ENCODE measurements at regions not wholly inside any gene's neighbourhood (a gene's known extent, or its start where the extent isn't known, plus 50 kb on each side); places are given as distances from the start of the nearest gene placed in this dataset.
"Not testable (repeated sequence)": the region's sequence is repeated elsewhere in the genome, so short reads cannot be mapped to it uniquely, and the experiment has no call there.

DNA sequence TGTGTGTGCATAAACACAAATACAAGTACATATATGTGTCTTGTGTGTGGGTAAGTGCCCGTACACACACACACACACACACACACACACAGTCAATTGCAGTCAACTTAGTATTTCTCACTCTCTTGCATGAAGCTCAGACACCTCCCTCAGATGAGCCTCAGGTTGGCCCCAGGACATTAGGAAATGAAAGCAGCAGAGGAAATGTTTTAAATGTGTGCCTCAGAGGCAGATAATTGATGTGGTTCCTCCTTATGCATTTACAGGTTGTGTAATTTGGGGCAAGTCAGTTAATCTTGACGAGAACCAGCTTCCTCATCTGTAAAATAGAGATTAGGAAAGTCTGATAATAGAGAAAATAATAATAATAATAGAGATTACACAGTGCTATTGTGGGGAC, 814.0 kb upstream of the ID2 start:
- no peak for DNase-seq (ENCODE audit: low spot score)
- intact Hi-C loops (cut with DNase I), result no loop called here

DNA sequence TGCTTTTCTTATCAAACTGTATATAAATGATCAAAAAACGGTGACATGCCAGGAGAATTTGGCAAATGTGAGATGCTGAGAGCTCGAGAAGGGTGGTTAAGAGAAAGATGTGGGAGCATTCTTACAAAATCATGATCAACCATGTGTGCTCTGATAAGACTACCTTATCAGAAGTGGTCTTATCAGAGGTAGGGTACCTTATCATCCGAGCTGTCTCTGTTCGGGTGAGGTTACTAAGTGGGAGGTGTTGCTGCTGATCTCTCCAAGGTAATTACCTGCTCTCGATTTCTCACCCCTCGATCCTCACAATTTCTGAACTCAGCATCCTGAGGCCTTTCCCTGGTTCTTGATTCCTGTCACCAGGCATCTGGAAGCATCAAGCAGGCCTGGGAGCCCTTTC, 813.0 kb upstream of the ID2 start:
- intact Hi-C loops (cut with DNase I), result no loop called here

DNA sequence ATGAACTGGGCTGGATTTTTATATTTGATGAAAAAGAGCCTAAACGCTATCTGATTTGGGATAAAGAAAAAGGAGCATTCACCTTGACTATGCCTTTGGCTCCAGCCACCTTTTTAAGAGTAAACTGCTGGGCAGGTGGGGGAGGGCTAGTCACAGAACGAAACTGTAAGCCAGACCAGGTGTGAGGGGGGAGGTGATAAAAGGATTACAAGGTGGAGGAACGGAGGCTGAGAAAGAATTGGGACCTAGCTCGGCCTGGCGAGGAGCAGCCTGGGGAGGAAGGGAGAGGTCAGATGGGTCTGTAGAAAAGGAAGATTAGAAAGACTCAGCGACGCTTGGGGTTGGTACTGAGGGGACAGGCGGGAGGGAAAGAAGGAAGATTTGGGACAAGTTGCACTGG, 805.4 kb upstream of the ID2 start:
- DNase-seq (ENCODE audit: low spot score); intact Hi-C loops (cut with DNase I): not testable (repeated sequence)

More for the DNA sequence above, 813.0 kb upstream of the ID2 start:
- no peak for DNase-seq (ENCODE audit: low spot score)

DNA sequence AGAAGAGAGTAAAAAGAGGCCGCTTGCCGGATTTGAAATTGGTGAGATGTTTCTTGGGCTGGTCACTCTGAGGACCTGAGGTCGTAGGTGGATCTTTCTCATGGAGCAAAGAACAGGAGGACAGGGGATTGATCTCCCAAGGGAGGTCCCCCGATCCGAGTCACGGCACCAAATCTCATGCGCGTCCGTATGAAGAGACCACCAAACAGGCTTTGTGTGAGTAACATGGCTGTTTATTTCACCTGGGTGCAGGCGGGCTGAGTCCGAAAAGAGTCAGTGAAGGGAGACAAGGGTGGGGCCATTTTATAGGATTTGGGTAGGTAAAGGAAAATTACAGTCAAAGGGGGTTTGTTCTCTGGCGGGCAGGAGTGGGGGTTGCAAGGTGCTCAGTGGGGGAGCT, 803.6 kb upstream of the ID2 start:
- DNase-seq (ENCODE audit: low spot score); intact Hi-C loops (cut with DNase I): not testable (repeated sequence)

DNA sequence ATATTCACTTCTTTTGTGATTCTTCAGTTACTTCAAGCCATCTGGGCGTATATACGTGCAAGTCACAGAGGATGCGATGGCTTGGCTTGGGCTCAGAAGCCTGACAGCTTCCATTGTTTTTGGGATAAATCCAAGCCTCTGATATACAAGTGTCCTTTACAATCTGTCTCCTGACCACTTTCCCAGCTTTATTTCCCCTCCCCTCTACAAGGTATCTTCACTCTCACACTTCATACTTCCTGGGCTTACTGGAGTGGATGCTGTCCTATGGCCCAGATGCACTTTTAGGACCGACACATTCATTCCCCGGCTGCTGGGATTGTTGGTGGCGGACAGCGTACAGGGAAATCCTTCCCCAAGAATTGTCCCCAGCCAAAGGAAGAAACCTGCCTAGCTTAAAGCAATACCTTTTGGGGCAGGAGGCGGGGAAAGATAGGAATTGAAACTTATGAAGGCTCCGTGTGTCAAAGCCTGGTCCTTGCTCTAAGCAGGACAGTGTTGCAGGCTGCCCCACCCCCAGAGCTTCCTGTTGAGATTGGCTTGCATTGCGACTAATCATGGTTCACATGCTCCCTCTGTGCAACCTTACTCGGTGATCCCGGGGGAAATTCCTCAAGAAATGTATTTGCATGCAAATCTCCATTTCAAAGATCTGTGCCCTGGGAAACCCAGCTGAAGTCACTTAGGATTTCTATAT, 802.9 kb upstream of the ID2 start:
- no peak for DNase-seq (ENCODE audit: low spot score)

DNA sequence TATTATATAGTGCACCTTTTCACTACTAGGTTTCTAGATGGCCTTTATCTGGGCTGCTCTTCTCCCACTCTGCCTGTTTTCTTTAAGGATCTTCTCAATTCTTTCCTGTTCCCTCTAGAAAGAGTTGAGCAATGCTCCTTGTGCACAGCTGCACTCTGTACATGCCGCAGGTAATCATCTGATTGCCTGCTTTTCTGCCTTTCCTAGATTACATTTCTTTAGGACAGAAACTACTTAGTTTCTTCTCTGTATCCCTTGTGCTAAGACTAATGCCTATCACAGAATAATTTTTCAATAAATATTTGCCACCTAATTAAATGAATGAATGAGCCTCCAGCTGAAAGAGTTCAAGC, 802.4 kb upstream of the ID2 start:
- intact Hi-C loops (cut with DNase I), result no loop called here
- no peak for DNase-seq (ENCODE audit: low spot score)

More for the DNA sequence above, 802.9 kb upstream of the ID2 start:
- intact Hi-C loops (cut with DNase I), result no loop called here

DNA sequence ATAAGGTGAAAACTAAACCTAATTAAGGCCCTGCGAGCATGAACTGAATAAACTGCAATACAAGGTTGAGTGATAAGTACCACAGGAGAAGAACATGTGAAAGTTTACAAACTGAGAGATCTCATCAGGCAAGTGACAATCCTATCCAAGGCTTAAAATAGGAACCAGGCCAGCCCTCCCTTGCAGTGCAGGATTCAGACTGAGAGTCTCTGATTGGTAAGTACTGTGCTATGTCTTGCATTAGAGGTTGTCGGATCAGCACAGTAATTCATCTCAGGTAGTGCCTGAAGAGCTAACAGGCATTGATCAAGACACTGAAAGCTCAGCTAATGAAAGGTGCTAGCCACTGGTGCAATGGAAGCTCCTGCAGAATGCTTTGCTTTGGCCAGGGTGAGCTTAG, 801.7 kb upstream of the ID2 start:
- DNase-seq (ENCODE audit: low spot score), result no peak
- intact Hi-C loops (cut with DNase I), result no loop called here

DNA sequence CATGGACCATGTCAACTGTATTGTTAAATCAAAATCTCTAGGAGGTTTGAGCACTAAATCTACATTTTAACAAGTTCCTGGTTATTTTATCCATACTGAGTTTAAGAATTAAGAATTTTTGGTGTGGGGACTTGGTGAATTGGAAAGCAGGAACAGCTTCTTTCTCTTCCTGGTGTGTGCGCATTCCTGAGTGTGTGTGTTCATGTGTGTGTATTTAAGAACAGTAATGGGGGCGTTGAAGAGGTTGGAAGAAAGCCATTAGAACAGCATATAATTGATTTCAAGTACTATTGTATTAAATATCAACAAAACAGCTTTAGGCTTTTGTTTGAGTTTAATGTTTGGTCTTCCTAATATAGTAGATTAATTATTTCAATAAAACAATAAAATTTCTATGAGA, 801.3 kb upstream of the ID2 start:
- DNase-seq (ENCODE audit: low spot score), result no peak
- intact Hi-C loops (cut with DNase I), result no loop called here

DNA sequence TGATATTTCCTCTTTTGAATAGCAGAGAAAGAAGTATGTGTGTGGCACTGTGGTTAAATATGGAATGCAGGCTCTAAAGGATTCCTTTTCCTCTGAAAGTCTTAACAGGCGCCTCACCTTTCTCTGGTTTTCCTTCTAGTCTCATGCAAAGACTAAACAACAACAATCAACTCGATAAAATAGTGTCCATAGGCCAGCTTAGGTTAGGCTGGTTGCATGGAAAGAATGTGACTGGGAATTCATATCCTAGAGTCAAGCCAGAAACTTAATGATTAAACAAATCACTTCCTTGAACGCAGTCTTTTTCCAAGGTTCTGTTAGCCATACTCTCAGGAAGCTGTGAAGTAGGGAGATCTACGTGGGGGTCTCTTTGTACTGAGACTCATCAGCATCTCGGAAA, 800.8 kb upstream of the ID2 start:
- intact Hi-C loops (cut with DNase I), result no loop called here
- no peak for DNase-seq (ENCODE audit: low spot score)

DNA sequence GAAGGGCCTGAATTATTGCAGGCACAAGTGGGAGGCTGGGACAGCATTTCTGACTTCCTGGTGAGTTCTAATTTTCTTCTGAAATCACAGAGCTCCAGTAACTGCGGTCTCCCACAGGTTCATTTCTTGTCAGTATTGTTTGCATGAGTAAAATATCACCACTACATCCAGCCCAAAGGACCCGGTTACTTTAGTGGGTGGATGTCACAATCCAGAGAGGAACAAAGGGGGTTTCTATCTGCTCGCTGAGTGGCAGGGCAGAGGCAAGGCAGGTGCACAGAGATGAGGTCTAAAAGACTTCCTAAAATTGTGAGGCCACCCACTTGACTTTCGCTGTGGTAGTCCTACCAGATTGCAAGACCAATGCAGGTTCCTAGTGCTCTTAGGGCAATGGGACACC, 800.4 kb upstream of the ID2 start:
- DNase-seq (ENCODE audit: low spot score), result no peak
- intact Hi-C loops (cut with DNase I), result no loop called here

DNA sequence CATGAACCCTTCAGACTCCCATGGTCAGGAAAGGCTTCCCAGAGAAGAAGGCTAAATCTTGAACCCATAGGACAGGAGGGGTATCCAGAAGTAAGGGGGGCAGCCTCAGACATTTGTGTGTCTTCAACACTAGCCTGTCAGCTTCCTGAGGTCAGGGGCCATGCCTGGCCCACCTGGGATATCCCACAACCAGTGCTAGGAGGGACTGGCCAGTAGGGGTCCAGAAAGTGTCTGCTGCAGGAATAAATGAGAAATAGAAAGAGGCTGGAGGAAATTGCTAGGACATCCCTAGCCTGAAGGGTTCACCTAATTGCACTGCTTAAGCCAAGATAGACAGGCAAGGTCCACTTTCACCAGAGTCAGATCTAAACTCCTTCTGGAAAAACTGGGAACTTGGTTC, 799.6 kb upstream of the ID2 start:
- DNase-seq (ENCODE audit: low spot score), result no peak
- intact Hi-C loops (cut with DNase I), result no loop called here

DNA sequence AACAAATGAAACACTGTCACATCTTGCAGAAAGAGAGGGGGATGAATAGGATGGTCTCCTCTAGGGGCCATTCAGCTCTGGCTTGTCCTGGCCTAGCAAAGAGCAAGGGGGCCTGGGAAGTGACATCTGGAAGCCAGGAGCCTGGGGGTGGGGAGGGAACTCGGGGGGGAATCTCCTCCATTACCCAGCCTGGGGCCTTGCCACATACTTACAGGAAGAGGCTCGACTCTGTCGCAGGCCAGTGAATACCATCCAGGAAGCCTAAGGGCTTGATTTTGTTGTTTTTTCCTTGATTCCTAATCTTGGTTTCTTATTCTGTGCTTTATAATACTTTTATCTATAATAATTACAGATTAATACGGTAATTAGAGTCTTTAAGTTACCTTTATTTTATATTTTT, 797.5 kb upstream of the ID2 start:
- DNase-seq (ENCODE audit: low spot score), result no peak
- intact Hi-C loops (cut with DNase I), result no loop called here

DNA sequence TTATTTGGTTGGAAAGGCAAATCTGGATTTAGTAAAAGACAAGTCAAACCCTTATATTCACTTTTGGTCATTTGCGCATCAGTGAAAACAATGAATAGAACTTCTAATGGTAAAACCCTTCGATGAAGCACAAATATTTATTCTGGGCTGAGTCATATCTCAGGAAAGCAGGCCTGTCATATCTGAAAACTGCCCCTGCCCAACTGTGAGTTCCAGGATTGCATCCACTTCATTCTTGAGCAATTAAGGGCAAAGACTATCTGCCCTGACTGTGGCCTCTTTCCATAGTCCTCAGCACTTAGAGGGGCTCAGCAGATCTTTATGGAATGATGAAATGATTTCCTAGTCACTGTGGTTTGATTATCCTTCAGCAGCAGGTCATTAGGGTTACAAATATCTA, 795.2 kb upstream of the ID2 start:
- intact Hi-C loops (cut with DNase I), result no loop called here
- DNase-seq (ENCODE audit: low spot score), result no peak

DNA sequence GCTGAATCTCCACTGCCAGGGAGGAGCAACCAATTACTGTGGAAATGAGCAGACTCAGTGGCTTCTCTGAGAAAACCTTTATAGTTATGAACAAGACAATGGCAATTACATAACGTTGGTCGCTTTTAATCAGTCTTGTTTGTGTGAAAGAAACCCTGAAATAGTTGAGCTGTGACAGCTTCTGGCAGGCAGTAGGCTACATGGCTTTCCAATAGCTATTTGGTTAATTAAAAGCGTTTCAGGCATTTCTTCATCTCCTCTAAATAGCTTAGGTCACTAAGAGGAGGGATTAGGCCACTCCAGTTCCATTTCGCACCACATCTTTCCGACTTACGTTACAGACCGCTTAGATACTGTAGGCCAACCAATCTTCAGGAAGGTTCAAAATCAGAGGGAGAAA, 794.4 kb upstream of the ID2 start:
- no peak for DNase-seq (ENCODE audit: low spot score)

DNA sequence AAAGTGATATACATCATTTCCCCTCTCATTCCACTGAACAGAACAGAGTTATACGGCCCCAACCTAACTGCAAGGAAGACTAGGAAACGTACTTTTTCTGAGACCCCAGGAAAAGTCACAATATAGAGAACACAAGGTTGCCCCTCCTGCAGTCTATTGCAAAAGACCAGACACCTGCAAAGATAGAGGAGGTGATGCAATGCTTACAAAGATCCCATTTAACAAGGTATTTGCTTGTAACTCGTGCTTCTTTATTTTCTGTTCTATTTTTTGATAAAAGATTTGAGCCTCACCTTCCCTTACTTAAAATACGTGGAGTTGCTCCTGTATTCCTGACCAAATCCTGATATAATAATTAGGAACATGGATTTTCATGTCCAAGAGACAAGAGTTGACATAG, 793.0 kb upstream of the ID2 start:
- intact Hi-C loops (cut with DNase I), result no loop called here
- no peak for DNase-seq (ENCODE audit: low spot score)

More for the DNA sequence above, 794.4 kb upstream of the ID2 start:
- intact Hi-C loops (cut with DNase I), result no loop called here

DNA sequence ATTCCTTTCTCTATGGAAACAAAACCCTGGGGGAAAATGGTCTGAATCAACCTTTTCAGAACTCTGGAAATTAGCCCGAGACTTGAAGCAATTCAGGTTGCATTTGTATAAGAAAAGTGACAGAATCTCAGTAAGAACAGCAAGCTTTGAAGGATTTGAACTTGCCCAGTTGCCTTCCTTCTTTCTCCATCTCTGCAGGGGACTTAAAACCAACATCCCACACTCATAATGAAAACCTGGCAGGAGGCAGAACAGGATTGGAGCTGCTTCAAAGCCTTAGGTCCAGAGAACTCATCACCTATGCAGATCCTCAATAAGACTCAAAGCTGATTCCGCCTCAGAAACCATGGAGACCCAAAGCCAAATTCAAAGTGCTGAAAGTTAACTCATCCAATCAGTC, 790.5 kb upstream of the ID2 start:
- intact Hi-C loops (cut with DNase I), result no loop called here
- DNase-seq (ENCODE audit: low spot score), result no peak

DNA sequence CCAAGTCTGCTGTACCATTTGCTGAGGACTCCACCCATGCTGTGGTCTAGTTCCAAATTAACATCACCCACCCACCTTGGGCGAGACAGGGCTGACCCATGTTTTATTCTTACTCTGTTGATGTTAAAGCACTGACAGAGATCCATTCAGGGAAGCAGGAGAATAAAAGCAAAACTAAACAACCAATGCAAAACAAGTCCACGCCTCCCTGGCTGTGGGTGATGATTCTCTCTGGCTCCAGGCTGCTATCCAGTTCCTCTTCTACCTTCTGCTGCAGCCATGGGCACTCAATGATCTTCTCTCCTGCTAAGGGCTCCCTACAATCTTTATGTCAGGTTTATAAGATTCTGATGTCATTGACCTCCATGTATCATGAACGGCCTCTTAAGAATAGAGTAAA, 786.6 kb upstream of the ID2 start:
- DNase-seq (ENCODE audit: low spot score), result no peak
- intact Hi-C loops (cut with DNase I), result no loop called here

DNA sequence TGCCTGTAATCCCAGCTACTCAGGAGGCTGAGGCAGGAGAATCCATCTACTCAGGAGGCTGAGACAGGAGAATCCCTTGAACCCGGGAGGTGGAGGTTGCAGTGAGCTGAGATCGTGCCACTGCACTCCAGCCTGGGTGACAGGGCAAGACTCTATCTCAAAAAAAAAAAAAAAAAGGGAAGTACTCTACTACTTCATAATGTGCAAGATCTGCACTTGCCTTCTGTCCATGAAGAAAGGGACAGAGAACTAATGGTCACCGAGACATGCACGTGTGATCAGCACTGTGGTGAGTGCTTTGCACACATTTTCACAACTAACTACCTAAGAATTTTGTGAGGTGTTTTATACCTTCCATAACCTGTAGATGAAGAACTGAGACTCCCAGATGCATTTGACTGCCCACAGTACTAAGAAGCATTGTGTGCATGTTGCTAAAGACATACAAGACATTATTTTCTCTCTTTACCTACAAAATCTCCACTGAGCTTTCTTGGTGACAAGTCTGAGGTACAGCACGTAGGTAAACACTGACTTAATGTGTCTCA, 784.8 kb upstream of the ID2 start:
- DNase-seq (ENCODE audit: low spot score), result no peak
- intact Hi-C loops (cut with DNase I), result no loop called here

DNA sequence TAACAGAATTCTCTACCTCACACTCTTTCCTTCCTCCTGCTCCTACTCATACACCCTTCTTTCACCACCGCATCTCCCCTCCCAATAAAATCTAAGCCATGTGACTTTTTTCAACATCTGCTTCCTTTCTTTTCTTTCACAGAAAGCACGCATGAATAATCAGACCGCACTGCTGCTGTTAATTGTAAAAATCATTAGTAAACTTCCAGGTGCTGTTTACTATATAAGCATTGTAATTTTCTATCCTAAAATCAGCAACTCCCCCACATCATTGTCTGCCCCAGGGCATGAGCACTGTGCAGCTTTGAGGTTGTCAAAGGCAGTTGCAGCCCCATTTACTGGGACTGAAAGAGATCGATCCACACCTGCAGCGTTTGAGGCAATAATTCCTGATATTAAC, 782.6 kb upstream of the ID2 start:
- intact Hi-C loops (cut with DNase I), result no loop called here
- no peak for DNase-seq (ENCODE audit: low spot score)

DNA sequence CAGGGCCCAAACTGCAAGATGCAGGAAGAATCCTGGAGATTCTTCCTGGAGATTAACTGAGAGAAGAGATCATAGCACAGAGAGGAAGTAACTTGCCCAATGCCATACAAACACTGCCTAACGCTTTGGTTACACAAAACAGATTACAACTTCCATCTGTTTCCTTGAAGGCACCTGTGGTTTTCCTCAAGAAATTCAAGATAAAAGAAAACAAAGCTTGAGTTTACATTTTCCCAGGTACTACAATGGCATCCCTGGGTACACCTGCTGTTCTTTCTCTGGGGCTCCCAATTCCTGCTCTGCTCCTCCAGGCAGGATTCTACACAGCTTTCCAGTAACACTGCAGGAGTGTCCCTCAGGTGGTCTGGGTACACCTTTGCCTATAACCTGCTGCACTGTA, 781.9 kb upstream of the ID2 start:
- no peak for DNase-seq (ENCODE audit: low spot score)
- intact Hi-C loops (cut with DNase I), result no loop called here

DNA sequence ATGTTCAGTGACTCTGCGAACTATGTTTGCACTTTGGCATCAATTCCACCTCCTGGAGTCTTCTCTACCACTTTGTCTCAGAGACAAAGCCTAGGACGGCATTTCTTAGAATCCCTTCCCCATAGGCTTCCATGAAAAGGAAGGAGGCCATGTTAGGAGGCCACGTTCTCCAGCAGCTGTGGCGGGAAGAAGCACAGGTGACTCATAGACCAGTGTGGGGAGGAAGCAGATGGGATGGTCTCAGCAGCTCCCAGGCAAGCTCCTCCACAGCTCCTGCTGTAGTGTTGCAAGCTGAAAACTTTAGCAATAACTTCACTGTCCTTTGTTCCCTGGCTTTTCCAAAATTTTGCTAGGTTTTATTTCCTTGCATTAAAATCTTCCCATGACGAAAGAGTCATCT, 781.3 kb upstream of the ID2 start:
- no peak for DNase-seq (ENCODE audit: low spot score)
- intact Hi-C loops (cut with DNase I), result no loop called here

DNA sequence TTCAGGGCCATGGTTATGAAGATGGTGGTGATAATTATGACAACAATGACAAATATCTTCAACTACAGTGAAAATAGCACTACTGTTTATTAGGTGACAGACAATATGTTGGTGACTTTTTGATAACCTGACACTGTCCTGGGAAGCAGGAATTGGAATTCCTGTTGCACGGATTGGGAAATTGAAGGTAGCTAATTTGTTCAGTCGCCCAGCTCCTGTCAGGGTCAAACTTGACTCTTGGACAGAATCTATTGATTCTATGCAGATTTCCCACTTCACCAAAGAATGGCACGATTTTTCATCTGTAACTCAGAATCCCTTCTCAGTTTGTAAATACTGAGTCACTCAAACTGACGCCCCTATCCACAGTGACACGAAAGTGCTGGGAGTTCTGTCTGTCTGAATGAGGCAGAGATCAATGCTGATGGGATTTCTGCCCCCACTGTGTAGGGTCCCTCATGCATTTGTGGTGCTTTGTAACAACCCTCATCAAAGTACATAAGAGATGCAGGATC, 779.5 kb upstream of the ID2 start:
- no peak for DNase-seq (ENCODE audit: low spot score)
- intact Hi-C loops (cut with DNase I), result no loop called here

Measured in cardiac septum (tissue), 1 donor.